Esophagus squamous epithelium (tissue), 5 donors: ENCODE measurements at regions not wholly inside any gene's neighbourhood (a gene's known extent, or its start where the extent isn't known, plus 50 kb on each side); places are given as distances from the start of the nearest gene placed in this dataset.

Source experiments
- DNase-seq: peaks from one replicate; lab custom pipeline; 2025; lab: John Stamatoyannopoulos, UW
- H3K27ac ChIP-seq, 4 donors: fragments of 200-600 bp; sonication (generic); one replicate each; pipeline ENCODE4 v1.5.1; 2016 to 2019; ENCODE audit warnings: mild to moderate bottlenecking in 1 of 4
- H3K27me3 ChIP-seq, 4 donors: fragments of 200-600 bp; sonication (generic); 1 replicate in 3 of 4; 2 replicates in 1 of 4; pipeline versions ENCODE4 v1.5.1 to v1.6.0; 2017 to 2021; ENCODE audit warnings: antibody characterized with exemption in 1 of 4
- H3K36me3 ChIP-seq, 3 donors: fragments of 200-600 bp; sonication (generic); one replicate each; pipeline ENCODE4 v1.5.1; 2016 to 2019
- H3K4me1 ChIP-seq, 3 donors: fragments of 200-600 bp; sonication (generic); one replicate each; pipeline ENCODE4 v1.5.1; 2017 to 2019
- H3K4me3 ChIP-seq, 4 donors: fragments of 200-600 bp; sonication (generic); 1 replicate in 3 of 4; 2 replicates in 1 of 4; pipeline ENCODE4 v1.5.1; 2016 to 2019; ENCODE audit warnings: mild to moderate bottlenecking in 2 of 4, moderate library complexity in 1 of 4
- H3K9me3 ChIP-seq, 3 donors: fragments of 200-600 bp; sonication (generic); one replicate each; pipeline ENCODE4 v1.5.1; 2016 to 2019
- CTCF ChIP-seq, 6 experiments: fragments of 450-650 bp in 4 of 6; fragments of 200-600 bp in 2 of 6; sonication (generic) in 2 of 6; IDR thresholded peaks; one replicate each; pipeline ENCODE4 v1.5.1; 2016 to 2019; ENCODE audit warnings: antibody characterized with exemption in 6 of 6, mild to moderate bottlenecking in 4 of 6, moderate library complexity in 4 of 6
- POLR2A ChIP-seq, 4 donors: fragments of 450-650 bp; IDR thresholded peaks; one replicate each; pipeline ENCODE4 v1.6.1; 2017; ENCODE audit warnings: antibody characterized with exemption in 4 of 4, mild to moderate bottlenecking in 4 of 4, moderate library complexity in 3 of 4
- WGBS, 2 donors: methylation state at CpG; one replicate each; pipeline ENCODE4 v1.1.5; 2018; 5-methylcytosine and 5-hydroxymethylcytosine counted together
- intact Hi-C: fragments of 100-400 bp; cut with DNase I; formaldehyde crosslinking; loops from one replicate; pipeline ENCODE4 v1.15.0; 2022
- donor health status: DM: yes; HTN: yes; CAD: no.

DNA sequence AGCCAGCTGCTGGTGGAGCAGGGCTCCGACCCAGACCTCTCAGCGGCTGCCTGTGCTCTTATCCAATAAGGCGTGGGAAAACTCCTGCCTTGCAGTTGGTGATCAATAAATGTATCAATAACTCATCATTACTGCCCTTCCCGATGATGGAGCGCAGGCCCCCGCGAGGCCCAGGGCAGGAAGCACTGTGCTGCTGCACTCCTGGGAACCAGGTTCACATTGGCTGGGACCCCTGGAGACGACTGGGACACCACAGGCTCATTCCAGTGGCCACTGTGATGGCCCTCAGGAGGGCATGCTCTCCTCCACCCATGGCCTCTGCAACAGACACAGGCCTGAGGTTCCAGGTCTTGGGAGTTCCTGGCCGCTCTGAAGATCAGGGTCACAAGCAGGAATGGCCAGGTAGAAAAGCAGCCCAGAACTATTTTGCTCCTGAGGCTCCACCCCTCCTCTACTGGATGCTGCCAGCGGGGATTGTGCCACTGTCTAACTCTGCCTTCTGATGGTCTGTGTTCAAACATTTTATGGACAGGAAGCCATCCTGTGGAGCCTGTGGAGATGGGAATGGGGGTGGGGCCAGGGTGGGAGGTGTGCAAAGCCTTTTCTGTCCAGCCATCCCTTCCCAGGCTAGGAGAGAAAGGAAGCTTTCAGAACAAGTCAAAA, 287.4 kb upstream of the ZMIZ1 start:
- Histone ChIP-seq H3K27me3 (peaks cover 0 to 6% (median 0%) of the 10 kb centered on the region in 4 donors), H3K4me1 (peaks cover 0 to 21% (median 5%) of the 10 kb centered on the region in 3 donors), H3K36me3 (no peaks in the 10 kb centered on the region), H3K27ac (no peak overlapping the region), H3K4me3 (no peak overlapping the region), H3K9me3 (no peaks in the 10 kb centered on the region)
- DNase-seq, result no peak
- WGBS, 2 donors, result 79 to 93% methylated on average over 3 to 4 of the region's 10 CpGs
- intact Hi-C loops, result no loop called here
- TF ChIP-seq POLR2A (IDR thresholded peaks at IDR 0.05) (no peak), CTCF (IDR thresholded peaks at IDR 0.05) (no peak)

GRCh38 chr10:78781991-78782390, 286.8 kb upstream of the ZMIZ1 start:
- WGBS, 2 donors, result 80 to 81% methylated on average over 6 of the region's 6 CpGs
- no peak for TF ChIP-seq CTCF (IDR thresholded peaks at IDR 0.05)
- no peak for TF ChIP-seq POLR2A (IDR thresholded peaks at IDR 0.05)
- no peak for DNase-seq
- H3K4me1 ChIP-seq, result peaks cover 0 to 15% (median 5%) of the 10 kb centered on the region in 3 donors
- H3K27me3 ChIP-seq, result peaks cover 0 to 6% (median 0%) of the 10 kb centered on the region in 4 donors
- no peaks in the 10 kb centered on the region for H3K36me3 ChIP-seq
- no peak overlapping the region for H3K27ac ChIP-seq
- intact Hi-C loops, result no loop called here
- no peaks in the 10 kb centered on the region for H3K9me3 ChIP-seq
- H3K4me3 ChIP-seq, result no peak overlapping the region

DNA sequence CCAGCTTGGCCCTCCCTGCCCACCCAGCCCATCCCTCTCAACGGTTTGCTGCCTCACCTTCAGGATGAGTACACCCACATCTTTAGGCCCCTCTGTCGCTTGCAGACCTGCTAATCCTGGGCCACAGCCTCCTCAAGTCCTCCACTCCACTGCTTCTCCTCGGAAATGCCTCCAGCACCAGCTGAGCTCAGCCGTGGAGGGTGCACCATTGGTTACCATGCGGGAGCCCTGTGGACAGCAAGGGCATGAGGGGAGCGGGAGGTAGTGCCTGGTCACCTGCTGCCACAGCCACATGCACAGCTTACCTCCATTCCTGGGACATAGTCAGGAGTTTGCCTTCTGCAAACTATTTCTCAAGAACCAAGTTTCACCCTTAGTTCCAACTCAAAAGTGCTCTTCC, 286.3 kb upstream of the ZMIZ1 start:
- Histone ChIP-seq H3K27ac (no peak overlapping the region), H3K36me3 (no peaks in the 10 kb centered on the region), H3K9me3 (no peaks in the 10 kb centered on the region), H3K4me1 (peaks cover 0 to 11% (median 5%) of the 10 kb centered on the region in 3 donors), H3K27me3 (peaks cover 0 to 6% (median 0%) of the 10 kb centered on the region in 4 donors), H3K4me3 (no peak overlapping the region)
- intact Hi-C loops, result no loop called here
- no peak for DNase-seq
- WGBS, 2 donors, result 75 to 82% methylated on average over 4 to 5 of the region's 6 CpGs
- TF ChIP-seq POLR2A (IDR thresholded peaks at IDR 0.05) (no peak), CTCF (IDR thresholded peaks at IDR 0.05) (no peak)

DNA sequence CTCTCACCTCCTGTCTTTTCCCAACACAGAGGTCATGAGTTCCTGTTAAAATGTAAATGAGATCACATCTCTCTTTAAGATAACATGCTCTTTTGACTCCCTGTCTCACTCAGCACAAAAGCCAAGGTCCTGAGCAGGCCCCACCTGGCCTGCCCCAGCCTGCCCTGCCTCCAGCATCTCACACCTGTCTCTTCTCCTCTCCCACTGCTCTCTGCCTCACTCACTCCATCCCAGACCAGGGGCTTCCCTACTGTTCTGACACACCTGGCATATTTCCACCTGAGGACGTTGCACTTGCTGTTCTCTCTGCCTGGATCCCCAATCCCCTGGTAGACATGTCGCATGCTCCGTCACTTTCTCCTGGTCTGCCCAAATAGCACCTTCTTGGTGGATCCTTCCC, 285.0 kb upstream of the ZMIZ1 start:
- H3K27ac ChIP-seq, result no peak overlapping the region
- DNase-seq, result no peak
- WGBS, 2 donors, result 78 to 86% methylated on average over 3 of the region's 3 CpGs
- intact Hi-C loops, result no loop called here
- H3K36me3 ChIP-seq, result no peaks in the 10 kb centered on the region
- H3K4me1 ChIP-seq, result no peaks in the 10 kb centered on the region
- TF ChIP-seq POLR2A (IDR thresholded peaks at IDR 0.05) (no peak), CTCF (IDR thresholded peaks at IDR 0.05) (no peak)
- H3K27me3 ChIP-seq, result no peaks in the 10 kb centered on the region
- H3K4me3 ChIP-seq, result no peak overlapping the region
- H3K9me3 ChIP-seq, result no peaks in the 10 kb centered on the region

GRCh38 chr10:78784546-78784945, 284.2 kb upstream of the ZMIZ1 start:
- no peak for TF ChIP-seq CTCF (IDR thresholded peaks at IDR 0.05)
- no peak for TF ChIP-seq POLR2A (IDR thresholded peaks at IDR 0.05)
- Histone ChIP-seq H3K27ac (no peak overlapping the region), H3K36me3 (no peaks in the 10 kb centered on the region), H3K4me1 (no peaks in the 10 kb centered on the region), H3K27me3 (no peaks in the 10 kb centered on the region), H3K9me3 (no peaks in the 10 kb centered on the region), H3K4me3 (no peak overlapping the region)
- 23 to 45% methylated on average over 3 of the region's 3 CpGs for WGBS, 2 donors
- no peak for DNase-seq
- intact Hi-C loops, result no loop called here
